ENCODE measurements at regions not wholly inside any gene's neighbourhood (a gene's known extent, or its start where the extent isn't known, plus 50 kb on each side); places are given as distances from the start of the nearest gene placed in this dataset.

GRCh38 chr20:22652681-22653588 is 68.6 kb upstream of the FOXA2 start:
- no peak for DNase-seq

- no peak for DNase-seq
These were observed 69.6 kb upstream of the FOXA2 start for GRCh38 chr20:22653658-22654642.

GRCh38 chr20:22663528-22664025 is 79.2 kb upstream of the FOXA2 start:
- no peak for DNase-seq

- DNase-seq = no peak
These were observed 82.8 kb upstream of the FOXA2 start for GRCh38 chr20:22667198-22667597.

- DNase-seq = no peak
These were observed 87.8 kb upstream of the FOXA2 start for GRCh38 chr20:22672191-22672590.

GRCh38 chr20:22673467-22673866 is 89.1 kb upstream of the FOXA2 start:
- DNase-seq = no peak

DNA sequence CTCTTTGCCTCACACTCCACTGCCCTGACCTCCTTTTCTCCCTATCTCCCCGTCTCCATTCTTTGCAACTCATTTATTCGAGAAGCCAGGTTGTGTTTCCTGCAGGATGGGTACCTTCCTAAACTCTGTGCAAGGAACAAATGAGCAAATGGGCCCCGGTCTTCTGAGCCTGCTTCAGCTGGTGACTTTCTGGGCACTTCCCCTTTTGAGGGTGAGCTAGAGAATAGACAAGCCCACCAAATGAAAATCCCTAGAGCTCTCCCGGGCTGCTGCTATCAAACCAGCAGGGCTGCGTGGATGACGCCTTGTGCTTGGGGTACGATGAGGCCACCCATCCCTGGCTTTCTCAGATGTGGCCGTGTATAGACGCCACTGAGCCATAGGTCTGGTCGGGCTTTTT is 91.0 kb upstream of the FOXA2 start:
- DNase-seq = no peak

GRCh38 chr20:22678678-22679077 is 94.3 kb upstream of the FOXA2 start:
- no peak for DNase-seq

DNA sequence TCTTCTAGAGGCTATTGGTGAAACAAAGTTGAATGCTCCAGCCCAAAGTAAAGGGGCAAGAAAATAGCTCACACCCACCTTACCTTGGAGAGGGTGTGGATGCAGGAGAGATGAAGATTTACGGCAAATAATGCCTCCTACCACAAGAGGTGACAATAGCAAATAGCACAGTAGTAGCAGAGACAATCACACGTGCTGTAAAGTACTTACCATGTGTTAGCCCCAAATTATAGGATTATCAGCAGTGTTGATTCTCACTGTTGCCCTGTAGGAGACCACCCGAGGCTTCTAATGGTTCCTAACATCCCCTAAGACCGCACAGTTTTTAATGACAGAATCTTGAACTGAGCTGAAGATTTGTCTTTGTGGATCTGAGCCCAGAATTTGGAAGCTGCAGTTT is 94.8 kb upstream of the FOXA2 start:
- DNase-seq = no peak

GRCh38 chr20:22680031-22680740 is 95.8 kb upstream of the FOXA2 start:
- no peak for DNase-seq

DNA sequence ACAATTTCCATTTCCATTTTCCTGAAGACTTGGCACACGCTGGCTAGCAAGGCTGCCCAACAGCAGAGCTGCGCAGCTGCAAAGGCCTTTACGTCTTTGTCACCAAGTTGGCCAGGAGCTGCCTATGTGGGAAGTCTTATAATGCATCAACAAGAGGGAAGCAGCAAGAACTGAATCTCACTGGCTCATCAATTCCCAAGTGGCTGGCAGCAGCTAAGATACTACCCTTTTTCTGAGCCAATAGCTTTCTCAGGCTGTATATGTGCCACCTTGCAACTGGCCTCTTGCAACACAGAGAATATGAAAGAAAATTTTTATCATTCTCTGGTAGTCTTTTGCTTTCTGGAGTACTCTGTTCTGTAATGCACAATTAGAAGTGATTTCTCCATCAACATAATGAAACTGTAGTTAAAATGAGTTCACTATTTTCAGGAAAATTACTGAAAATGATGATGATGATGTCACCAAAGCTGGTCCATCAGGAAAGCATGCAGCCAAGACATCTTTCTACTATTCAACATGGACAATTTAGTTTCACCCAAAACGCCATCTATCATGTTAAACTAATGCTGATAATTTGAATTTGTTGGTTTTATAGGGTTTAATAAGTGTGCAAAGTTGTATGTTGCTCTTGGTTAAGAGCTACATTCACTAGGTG is 97.3 kb upstream of the FOXA2 start:
- no peak for DNase-seq

GRCh38 chr20:22682381-22682780 is 98.0 kb upstream of the FOXA2 start:
- no peak for DNase-seq

DNA sequence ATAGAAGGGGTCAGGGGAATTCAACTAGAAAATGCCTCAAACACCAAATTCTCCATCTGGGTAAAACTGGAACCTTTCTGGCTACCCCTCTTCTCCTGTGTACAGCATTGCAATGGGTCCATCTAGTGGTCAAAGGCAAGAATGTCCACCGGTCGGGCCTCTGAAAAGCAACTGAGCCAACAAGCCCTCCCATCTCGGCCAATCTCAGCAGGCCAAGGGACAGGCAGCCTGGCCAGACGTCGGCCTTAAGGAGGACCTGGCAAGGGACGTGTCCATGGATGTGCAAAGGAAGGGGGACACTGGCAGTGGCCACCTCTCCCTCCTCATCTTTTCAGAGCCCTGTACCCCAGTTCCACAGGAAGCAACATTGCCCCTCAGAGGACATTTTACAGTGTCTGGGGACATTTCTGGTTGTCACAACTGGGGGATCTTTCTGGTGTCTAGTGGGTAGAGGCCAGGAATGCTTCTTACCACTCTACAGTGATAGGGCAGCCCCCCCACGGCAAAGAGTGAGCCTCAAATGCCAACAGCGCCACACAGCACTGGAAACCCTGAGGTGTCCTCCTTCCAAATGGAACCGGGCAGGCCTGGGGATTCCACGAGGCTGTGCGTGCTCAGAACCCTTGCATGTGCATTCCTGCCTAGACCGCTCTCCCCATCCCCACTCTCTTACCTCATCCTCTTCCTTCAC is 99.8 kb upstream of the FOXA2 start:
- peak in 47 of 56 donors; percentile 6 to 81 (median 35) for DNase-seq

DNA sequence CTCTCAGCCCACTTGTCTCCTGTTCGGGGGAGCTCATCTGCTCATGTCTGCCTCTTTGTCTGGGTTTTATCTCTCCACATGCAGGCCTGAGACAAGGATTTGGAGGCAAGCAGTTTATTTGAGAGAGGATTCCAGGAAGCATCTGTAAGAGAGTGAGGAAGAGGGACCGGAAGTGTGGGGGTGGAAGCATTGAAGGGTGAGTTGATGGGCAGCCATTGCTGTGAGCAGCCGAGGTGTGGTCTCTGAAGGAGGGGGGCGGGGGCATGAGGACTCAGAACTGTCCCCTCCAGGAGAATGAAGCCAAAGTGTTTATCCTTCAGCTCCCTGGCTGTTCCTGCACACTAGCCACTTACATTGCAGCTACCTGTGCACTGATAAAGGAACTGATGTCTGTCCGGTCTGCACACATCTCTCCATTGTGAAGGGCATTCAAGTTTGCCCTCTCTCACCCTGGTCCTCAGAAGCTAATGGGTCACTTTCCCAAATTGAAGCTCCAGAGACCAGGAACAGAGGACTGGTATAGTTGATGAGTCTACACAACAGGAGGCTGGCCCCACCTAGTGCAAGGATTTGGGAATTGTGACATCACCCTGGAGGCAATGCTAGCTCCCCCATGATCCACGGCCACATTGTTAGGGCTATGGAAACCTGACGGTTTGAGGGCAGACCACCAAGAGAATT is 100.5 kb upstream of the FOXA2 start:
- no peak for DNase-seq

GRCh38 chr20:22686097-22686496 is 101.7 kb upstream of the FOXA2 start:
- peak in 33 of 56 donors; percentile 4 to 61 (median 23) for DNase-seq

GRCh38 chr20:22687676-22688349 is 103.4 kb upstream of the FOXA2 start:
- DNase-seq = no peak

DNA sequence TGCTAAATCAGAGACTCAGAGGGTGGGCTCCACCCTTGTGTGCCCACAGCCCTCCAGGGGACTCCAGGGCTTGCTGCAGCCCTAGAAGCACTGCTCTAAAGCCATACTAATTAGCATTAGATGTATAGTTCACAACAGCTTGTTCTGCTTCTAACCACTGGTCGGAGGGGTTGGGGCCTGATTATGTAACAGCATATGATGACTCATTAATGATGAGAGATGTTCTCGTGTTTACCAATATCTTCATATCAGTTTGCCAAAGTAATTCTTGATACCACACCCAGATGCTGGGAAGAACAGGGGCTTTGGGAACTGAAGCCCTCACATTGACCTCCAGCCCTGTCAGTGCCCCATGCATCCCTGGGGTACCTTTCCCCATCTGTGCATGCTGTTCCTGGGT is 104.1 kb upstream of the FOXA2 start:
- DNase-seq = no peak

DNA sequence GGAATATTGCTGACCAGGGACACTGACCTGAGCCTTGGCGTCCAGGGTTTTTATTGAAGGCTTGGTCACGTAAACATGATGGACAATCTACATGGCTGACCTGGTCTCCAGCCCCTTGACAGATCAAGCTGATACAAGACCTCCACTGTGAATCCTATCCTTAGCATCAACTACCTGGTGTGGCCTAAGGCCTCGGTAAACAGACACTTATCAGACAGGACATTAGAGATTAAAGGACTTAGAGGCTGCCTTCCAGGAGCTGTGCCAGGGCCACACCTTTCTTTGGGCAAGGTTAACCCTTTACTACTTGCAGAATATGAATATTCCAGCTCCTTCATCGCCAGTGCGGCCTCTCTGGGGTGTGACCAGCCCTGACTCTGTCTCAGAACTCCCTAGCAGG is 104.9 kb upstream of the FOXA2 start:
- DNase-seq = no peak

- DNase-seq = no peak
These were observed 105.6 kb upstream of the FOXA2 start for GRCh38 chr20:22690000-22690399.
